ENCODE measurements at regions not wholly inside any gene's neighbourhood (a gene's known extent, or its start where the extent isn't known, plus 50 kb on each side); places are given as distances from the start of the nearest gene placed in this dataset.

GRCh38 chr2:22076454-22076853, 952.7 kb downstream of the TDRD15 start (continued):
- TF ChIP-seq, protein P1, sequence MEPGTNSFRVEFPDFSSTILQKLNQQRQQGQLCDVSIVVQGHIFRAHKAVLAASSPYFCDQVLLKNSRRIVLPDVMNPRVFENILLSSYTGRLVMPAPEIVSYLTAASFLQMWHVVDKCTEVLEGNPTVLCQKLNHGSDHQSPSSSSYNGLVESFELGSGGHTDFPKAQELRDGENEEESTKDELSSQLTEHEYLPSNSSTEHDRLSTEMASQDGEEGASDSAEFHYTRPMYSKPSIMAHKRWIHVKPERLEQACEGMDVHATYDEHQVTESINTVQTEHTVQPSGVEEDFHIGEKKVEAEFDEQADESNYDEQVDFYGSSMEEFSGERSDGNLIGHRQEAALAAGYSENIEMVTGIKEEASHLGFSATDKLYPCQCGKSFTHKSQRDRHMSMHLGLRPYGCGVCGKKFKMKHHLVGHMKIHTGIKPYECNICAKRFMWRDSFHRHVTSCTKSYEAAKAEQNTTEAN (CRISPR knock-in tag; IDR thresholded peaks at IDR 0.05) = no peak
- TF ChIP-seq CTCF (IDR thresholded peaks at IDR 0.05) (no peak), FOXP1 (CRISPR knock-in tag; IDR thresholded peaks at IDR 0.05; ENCODE audit: borderline replicate concordance) (no peak), PRRX2 (CRISPR knock-in tag; IDR thresholded peaks at IDR 0.05) (no peak), MYBL2 (CRISPR knock-in tag; IDR thresholded peaks at IDR 0.05) (no peak), PREB (CRISPR knock-in tag; IDR thresholded peaks at IDR 0.05; ENCODE audit: borderline replicate concordance) (no peak), ZNF219 (CRISPR knock-in tag; IDR thresholded peaks at IDR 0.05; ENCODE audit: borderline replicate concordance) (no peak), CREM (CRISPR knock-in tag; IDR thresholded peaks at IDR 0.05) (no peak), E2F4 (CRISPR knock-in tag; IDR thresholded peaks at IDR 0.05; ENCODE audit: borderline replicate concordance, low read depth) (no peak)
- TF ChIP-seq, protein P2, sequence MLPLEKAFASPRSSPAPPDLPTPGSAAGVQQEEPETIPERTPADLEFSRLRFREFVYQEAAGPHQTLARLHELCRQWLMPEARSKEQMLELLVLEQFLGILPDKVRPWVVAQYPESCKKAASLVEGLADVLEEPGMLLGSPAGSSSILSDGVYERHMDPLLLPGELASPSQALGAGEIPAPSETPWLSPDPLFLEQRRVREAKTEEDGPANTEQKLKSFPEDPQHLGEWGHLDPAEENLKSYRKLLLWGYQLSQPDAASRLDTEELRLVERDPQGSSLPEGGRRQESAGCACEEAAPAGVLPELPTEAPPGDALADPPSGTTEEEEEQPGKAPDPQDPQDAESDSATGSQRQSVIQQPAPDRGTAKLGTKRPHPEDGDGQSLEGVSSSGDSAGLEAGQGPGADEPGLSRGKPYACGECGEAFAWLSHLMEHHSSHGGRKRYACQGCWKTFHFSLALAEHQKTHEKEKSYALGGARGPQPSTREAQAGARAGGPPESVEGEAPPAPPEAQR (CRISPR knock-in tag; IDR thresholded peaks at IDR 0.05) = no peak
- TF ChIP-seq, protein P3, sequence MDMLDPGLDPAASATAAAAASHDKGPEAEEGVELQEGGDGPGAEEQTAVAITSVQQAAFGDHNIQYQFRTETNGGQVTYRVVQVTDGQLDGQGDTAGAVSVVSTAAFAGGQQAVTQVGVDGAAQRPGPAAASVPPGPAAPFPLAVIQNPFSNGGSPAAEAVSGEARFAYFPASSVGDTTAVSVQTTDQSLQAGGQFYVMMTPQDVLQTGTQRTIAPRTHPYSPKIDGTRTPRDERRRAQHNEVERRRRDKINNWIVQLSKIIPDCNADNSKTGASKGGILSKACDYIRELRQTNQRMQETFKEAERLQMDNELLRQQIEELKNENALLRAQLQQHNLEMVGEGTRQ (CRISPR knock-in tag; IDR thresholded peaks at IDR 0.05) = no peak
- TF ChIP-seq, protein P4, sequence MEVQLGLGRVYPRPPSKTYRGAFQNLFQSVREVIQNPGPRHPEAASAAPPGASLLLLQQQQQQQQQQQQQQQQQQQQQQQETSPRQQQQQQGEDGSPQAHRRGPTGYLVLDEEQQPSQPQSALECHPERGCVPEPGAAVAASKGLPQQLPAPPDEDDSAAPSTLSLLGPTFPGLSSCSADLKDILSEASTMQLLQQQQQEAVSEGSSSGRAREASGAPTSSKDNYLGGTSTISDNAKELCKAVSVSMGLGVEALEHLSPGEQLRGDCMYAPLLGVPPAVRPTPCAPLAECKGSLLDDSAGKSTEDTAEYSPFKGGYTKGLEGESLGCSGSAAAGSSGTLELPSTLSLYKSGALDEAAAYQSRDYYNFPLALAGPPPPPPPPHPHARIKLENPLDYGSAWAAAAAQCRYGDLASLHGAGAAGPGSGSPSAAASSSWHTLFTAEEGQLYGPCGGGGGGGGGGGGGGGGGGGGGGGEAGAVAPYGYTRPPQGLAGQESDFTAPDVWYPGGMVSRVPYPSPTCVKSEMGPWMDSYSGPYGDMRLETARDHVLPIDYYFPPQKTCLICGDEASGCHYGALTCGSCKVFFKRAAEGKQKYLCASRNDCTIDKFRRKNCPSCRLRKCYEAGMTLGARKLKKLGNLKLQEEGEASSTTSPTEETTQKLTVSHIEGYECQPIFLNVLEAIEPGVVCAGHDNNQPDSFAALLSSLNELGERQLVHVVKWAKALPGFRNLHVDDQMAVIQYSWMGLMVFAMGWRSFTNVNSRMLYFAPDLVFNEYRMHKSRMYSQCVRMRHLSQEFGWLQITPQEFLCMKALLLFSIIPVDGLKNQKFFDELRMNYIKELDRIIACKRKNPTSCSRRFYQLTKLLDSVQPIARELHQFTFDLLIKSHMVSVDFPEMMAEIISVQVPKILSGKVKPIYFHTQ (CRISPR knock-in tag; IDR thresholded peaks at IDR 0.05) = no peak

GRCh38 chr2:22078701-22079100, 954.9 kb downstream of the TDRD15 start:
- H3K27ac Mint-ChIP-seq = peak overlapping the region; percentile 65
- ATAC-seq = peak; percentile 78
- H3K4me3 Mint-ChIP-seq = no peak overlapping the region
- H3K4me1 Mint-ChIP-seq = peaks cover 11% of the 10 kb centered on the region
- DNase-seq (ENCODE audit: low spot score) = no peak
- POLR2A ChIA-PET = no interaction called here
- H3K27me3 Mint-ChIP-seq (ENCODE audit: low read depth) = no peaks in the 10 kb centered on the region
- CTCF ChIA-PET = no interaction called here
- peaks cover 9% of the 10 kb centered on the region for H3K9me3 Mint-ChIP-seq
- H3K36me3 Mint-ChIP-seq = peaks cover under 1% of the 10 kb centered on the region; the same call in 1 of the 2 replicates
- TF ChIP-seq SMAD3 (CRISPR knock-in tag; IDR thresholded peaks at IDR 0.05; ENCODE audit: borderline replicate concordance) (no peak), GRHL2 (CRISPR knock-in tag; IDR thresholded peaks at IDR 0.05; ENCODE audit: insufficient replicate concordance, severe bottlenecking) (no peak), KAT7 (CRISPR knock-in tag; IDR thresholded peaks at IDR 0.05; ENCODE audit: borderline replicate concordance) (no peak), CREB1 (CRISPR knock-in tag; IDR thresholded peaks at IDR 0.05) (no peak), SP1 (CRISPR knock-in tag; conservative IDR thresholded peaks at IDR 0.05) (no peak), ZNF396 (CRISPR knock-in tag; IDR thresholded peaks at IDR 0.05; ENCODE audit: borderline replicate concordance) (no peak), CREM (CRISPR knock-in tag; IDR thresholded peaks at IDR 0.05) (no peak)
- TF ChIP-seq, protein P5, sequence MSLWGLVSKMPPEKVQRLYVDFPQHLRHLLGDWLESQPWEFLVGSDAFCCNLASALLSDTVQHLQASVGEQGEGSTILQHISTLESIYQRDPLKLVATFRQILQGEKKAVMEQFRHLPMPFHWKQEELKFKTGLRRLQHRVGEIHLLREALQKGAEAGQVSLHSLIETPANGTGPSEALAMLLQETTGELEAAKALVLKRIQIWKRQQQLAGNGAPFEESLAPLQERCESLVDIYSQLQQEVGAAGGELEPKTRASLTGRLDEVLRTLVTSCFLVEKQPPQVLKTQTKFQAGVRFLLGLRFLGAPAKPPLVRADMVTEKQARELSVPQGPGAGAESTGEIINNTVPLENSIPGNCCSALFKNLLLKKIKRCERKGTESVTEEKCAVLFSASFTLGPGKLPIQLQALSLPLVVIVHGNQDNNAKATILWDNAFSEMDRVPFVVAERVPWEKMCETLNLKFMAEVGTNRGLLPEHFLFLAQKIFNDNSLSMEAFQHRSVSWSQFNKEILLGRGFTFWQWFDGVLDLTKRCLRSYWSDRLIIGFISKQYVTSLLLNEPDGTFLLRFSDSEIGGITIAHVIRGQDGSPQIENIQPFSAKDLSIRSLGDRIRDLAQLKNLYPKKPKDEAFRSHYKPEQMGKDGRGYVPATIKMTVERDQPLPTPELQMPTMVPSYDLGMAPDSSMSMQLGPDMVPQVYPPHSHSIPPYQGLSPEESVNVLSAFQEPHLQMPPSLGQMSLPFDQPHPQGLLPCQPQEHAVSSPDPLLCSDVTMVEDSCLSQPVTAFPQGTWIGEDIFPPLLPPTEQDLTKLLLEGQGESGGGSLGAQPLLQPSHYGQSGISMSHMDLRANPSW (CRISPR knock-in tag; conservative IDR thresholded peaks at IDR 0.05; ENCODE audit: low read depth) = no peak
- TF ChIP-seq, protein P3 (CRISPR knock-in tag; IDR thresholded peaks at IDR 0.05) = no peak

Measured in WTC11 (cell line).